Keratinocyte (primary cell): ENCODE measurements at regions not wholly inside any gene's neighbourhood (a gene's known extent, or its start where the extent isn't known, plus 50 kb on each side); places are given as distances from the start of the nearest gene placed in this dataset.

Experiments used
- DNase-seq: peaks from one replicate; pipeline ENCODE4 v3.0.0-alpha.2; 2011; ENCODE audit warnings: low read depth, missing footprints, low spot score
- FAIRE-seq: peaks from 2 replicates; lab custom pipeline; 2011; peaks lifted over from hg19 to GRCh38; lab: Jason Lieb, UNC
- H2AFZ ChIP-seq: 2 replicates; pipeline ENCODE4 v1.6.0; 2012; ENCODE audit warnings: low read length, control low read depth, inconsistent platforms; ENCODE audit not compliant: control insufficient read depth
- H3K27ac ChIP-seq: 2 replicates; pipeline ENCODE4 v1.5.1; 2011; ENCODE audit warnings: low read length; ENCODE audit not compliant: control insufficient read depth, insufficient read depth
- H3K27me3 ChIP-seq: 3 replicates; pipeline ENCODE4 v1.6.0; 2011; ENCODE audit warnings: low read length; ENCODE audit not compliant: control insufficient read depth, insufficient read depth; ENCODE audit errors: extremely low read depth
- H3K36me3 ChIP-seq, 2 experiments: 2 replicates in 1 of 2; 3 replicates in 1 of 2; pipeline ENCODE4 v1.5.1; 2011; ENCODE audit warnings: low read length in 2 of 2, mild to moderate bottlenecking in 1 of 2; ENCODE audit not compliant: control insufficient read depth in 2 of 2, insufficient read depth in 2 of 2; ENCODE audit errors: extremely low read depth in 1 of 2
- H3K4me1 ChIP-seq: 3 replicates; pipeline ENCODE4 v1.5.1; 2011; ENCODE audit warnings: low read length; ENCODE audit not compliant: control insufficient read depth, insufficient read depth; ENCODE audit errors: extremely low read depth
- H3K4me2 ChIP-seq: 3 replicates; pipeline ENCODE4 v1.6.0; 2011; ENCODE audit warnings: low read depth, low read length; ENCODE audit not compliant: control insufficient read depth, insufficient read depth; ENCODE audit errors: extremely low read depth
- H3K4me3 ChIP-seq, 3 experiments: fragments of 200-600 bp in 1 of 3; sonication (generic) in 1 of 3; 2 replicates in 2 of 3; 3 replicates in 1 of 3; pipeline ENCODE4 v1.5.1; 2011 to 2016; ENCODE audit warnings: low read length in 3 of 3, mild to moderate bottlenecking in 3 of 3, control low read depth in 2 of 3, inconsistent platforms in 1 of 3, low read depth in 1 of 3, mixed read lengths in 1 of 3, mixed run types in 1 of 3, moderate library complexity in 1 of 3; ENCODE audit not compliant: control insufficient read depth in 2 of 3, insufficient read depth in 2 of 3; ENCODE audit errors: extremely low read depth in 1 of 3
- H3K79me2 ChIP-seq: 2 replicates; pipeline ENCODE4 v1.6.0; 2012; ENCODE audit warnings: low read length; ENCODE audit not compliant: control insufficient read depth, insufficient read depth
- H3K9ac ChIP-seq: 3 replicates; pipeline ENCODE4 v1.6.0; 2011; ENCODE audit warnings: low read length; ENCODE audit not compliant: control insufficient read depth, insufficient read depth; ENCODE audit errors: extremely low read depth
- H3K9me1 ChIP-seq: 3 replicates; pipeline ENCODE4 v1.6.0; 2011; ENCODE audit warnings: low read length; ENCODE audit not compliant: control insufficient read depth, insufficient read depth; ENCODE audit errors: extremely low read depth
- H3K9me3 ChIP-seq: 2 replicates; pipeline ENCODE4 v1.5.1; 2012; ENCODE audit warnings: low read depth, low read length; ENCODE audit not compliant: control insufficient read depth
- H4K20me1 ChIP-seq: 3 replicates; pipeline ENCODE4 v1.6.0; 2011; ENCODE audit warnings: low read length; ENCODE audit not compliant: control insufficient read depth, insufficient read depth; ENCODE audit errors: extremely low read depth
- EZH2 ChIP-seq: IDR thresholded peaks from one replicate; pipeline ENCODE4 v1.6.1; 2012; ENCODE audit warnings: inconsistent platforms, mild to moderate bottlenecking, low read length, moderate library complexity
- dilution Hi-C: fragments of 300-500 bp; cut with MboI; formaldehyde crosslinking; loops from one replicate; pipeline ENCODE4 v1.7.0; 2020; ENCODE audit warnings: low sequenced_read_pairs; ENCODE audit not compliant: extremely low pct_ligation_motif_present
- TF ChIP-seq, protein P1 (sequence below), 3 experiments: IDR thresholded peaks in 1 of 3; conservative IDR thresholded peaks in 1 of 3; optimal IDR thresholded peaks in 1 of 3; 2 replicates in 2 of 3; 3 replicates in 1 of 3; pipeline versions ENCODE3 to v1.5.1; 2011; ENCODE audit warnings: low read length in 3 of 3, mild to moderate bottlenecking in 3 of 3, moderate library complexity in 2 of 3, control low read depth in 1 of 3, inconsistent platforms in 1 of 3; ENCODE audit not compliant: insufficient read depth in 2 of 3; ENCODE audit errors: extremely low read depth in 1 of 3

DNA sequence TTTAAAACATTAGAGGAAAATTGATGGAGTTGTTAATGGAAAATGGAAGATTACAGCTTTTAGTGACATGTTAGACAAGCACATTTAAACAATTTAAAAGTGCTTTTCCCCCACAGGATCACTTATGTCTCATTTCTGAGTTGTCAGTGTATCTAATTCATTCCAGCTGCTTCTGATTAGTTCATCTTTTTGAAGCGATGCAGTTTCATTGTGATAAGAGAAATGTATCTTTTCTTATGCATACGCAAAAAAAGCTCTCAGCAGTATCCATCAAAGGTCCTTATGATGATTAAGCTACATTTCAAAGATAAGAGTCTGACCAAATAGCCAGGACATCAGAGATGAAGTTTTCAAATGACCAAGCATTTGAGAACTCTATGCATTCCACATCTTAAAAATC is 572.6 kb upstream of the SYNCRIP start:
- H3K9me1 ChIP-seq = no peaks in the 10 kb centered on the region
- no peaks in the 10 kb centered on the region for H3K36me3 ChIP-seq
- dilution Hi-C loops = no loop called here
- H3K4me2 ChIP-seq = no peak overlapping the region
- H4K20me1 ChIP-seq = no peaks in the 10 kb centered on the region
- H3K27ac ChIP-seq = no peak overlapping the region
- no peaks in the 10 kb centered on the region for H3K9me3 ChIP-seq
- H3K4me1 ChIP-seq = no peaks in the 10 kb centered on the region
- TF ChIP-seq, protein P1, sequence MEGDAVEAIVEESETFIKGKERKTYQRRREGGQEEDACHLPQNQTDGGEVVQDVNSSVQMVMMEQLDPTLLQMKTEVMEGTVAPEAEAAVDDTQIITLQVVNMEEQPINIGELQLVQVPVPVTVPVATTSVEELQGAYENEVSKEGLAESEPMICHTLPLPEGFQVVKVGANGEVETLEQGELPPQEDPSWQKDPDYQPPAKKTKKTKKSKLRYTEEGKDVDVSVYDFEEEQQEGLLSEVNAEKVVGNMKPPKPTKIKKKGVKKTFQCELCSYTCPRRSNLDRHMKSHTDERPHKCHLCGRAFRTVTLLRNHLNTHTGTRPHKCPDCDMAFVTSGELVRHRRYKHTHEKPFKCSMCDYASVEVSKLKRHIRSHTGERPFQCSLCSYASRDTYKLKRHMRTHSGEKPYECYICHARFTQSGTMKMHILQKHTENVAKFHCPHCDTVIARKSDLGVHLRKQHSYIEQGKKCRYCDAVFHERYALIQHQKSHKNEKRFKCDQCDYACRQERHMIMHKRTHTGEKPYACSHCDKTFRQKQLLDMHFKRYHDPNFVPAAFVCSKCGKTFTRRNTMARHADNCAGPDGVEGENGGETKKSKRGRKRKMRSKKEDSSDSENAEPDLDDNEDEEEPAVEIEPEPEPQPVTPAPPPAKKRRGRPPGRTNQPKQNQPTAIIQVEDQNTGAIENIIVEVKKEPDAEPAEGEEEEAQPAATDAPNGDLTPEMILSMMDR (optimal IDR thresholded peaks at IDR 0.05 in 1 of 3, IDR thresholded peaks at IDR 0.05 in 1 of 3, conservative IDR thresholded peaks at IDR 0.05 in 1 of 3; ENCODE audit: extremely low read depth in 1 of 3, insufficient read depth in 2 of 3, low read length in 3 of 3) = no peak
- no peak for TF ChIP-seq EZH2
- H3K79me2 ChIP-seq = no peaks in the 10 kb centered on the region
- H3K9ac ChIP-seq = no peak overlapping the region
- DNase-seq (no peak), FAIRE-seq (no peak)
- H3K4me3 ChIP-seq = no peak overlapping the region
- no peak overlapping the region for H2AFZ ChIP-seq
- no peaks in the 10 kb centered on the region for H3K27me3 ChIP-seq

DNA sequence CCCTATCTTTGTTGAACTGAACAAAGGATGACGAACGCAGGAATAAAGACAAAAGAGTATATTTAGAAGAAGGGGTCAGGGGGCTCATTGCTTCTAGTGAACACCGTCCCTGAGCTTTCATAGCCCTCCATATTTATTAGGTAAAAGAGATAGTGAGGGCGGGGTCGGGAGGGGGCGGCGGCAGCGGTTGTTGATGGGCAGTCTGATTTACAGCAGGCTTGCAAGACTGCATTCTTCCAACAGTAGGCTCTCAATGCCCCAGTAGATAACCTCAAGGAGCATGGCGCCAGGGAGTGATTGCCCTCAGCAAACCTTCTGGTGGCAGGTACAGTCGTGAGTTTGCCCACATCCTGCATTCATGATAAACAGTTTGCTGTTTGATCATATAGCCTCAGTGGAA is 563.3 kb upstream of the SYNCRIP start:
- H3K79me2 ChIP-seq = no peaks in the 10 kb centered on the region
- H3K9me1 ChIP-seq = no peaks in the 10 kb centered on the region
- no peak overlapping the region for H2AFZ ChIP-seq
- H3K27me3 ChIP-seq = no peaks in the 10 kb centered on the region
- TF ChIP-seq, protein P1 (optimal IDR thresholded peaks at IDR 0.05 in 1 of 3, IDR thresholded peaks at IDR 0.05 in 1 of 3, conservative IDR thresholded peaks at IDR 0.05 in 1 of 3; ENCODE audit: extremely low read depth in 1 of 3, insufficient read depth in 2 of 3, low read length in 3 of 3) = no peak
- no peak for TF ChIP-seq EZH2
- H4K20me1 ChIP-seq = no peaks in the 10 kb centered on the region
- no peak overlapping the region for H3K4me2 ChIP-seq
- dilution Hi-C loops = no loop called here
- DNase-seq (no peak), FAIRE-seq (no peak)
- no peaks in the 10 kb centered on the region for H3K9me3 ChIP-seq
- no peak overlapping the region for H3K4me3 ChIP-seq
- no peak overlapping the region for H3K9ac ChIP-seq
- H3K27ac ChIP-seq = no peak overlapping the region
- no peaks in the 10 kb centered on the region for H3K4me1 ChIP-seq
- H3K36me3 ChIP-seq = no peaks in the 10 kb centered on the region
